ENCODE measurements at regions not wholly inside any gene's neighbourhood (a gene's known extent, or its start where the extent isn't known, plus 50 kb on each side); places are given as distances from the start of the nearest gene placed in this dataset.
"Not testable (repeated sequence)": the region's sequence is repeated elsewhere in the genome, so short reads cannot be mapped to it uniquely, and the experiment has no call there.

DNA sequence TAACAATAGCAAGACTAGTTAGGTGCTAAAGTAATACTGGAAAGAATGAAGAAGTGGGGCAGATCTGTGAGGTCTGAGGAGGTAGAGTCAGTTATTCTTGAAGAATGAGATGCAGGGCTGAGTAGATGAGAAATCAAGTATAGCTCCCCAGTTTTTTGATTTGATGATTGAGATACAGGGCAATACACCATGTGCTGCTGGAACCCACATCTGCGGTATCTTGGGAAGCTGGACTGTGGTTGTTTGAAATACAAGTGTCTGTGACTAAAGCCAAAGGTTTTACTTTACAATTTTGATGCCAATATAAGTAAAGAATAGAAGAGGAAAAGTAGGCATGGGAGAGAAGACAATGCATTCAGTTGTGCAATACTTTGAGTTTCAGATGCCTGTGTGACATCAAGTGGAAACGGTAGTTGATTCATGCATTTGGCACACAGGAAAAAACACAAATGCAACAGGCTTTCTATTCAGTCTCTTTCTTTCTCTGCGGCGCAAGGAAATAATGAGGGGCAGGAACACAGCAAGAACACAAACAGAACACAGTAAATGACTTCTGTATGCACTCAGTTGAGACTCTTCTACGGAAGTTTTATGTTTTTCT is 190.2 kb upstream of the SLC38A2 start:
- TF ChIP-seq, protein P1, sequence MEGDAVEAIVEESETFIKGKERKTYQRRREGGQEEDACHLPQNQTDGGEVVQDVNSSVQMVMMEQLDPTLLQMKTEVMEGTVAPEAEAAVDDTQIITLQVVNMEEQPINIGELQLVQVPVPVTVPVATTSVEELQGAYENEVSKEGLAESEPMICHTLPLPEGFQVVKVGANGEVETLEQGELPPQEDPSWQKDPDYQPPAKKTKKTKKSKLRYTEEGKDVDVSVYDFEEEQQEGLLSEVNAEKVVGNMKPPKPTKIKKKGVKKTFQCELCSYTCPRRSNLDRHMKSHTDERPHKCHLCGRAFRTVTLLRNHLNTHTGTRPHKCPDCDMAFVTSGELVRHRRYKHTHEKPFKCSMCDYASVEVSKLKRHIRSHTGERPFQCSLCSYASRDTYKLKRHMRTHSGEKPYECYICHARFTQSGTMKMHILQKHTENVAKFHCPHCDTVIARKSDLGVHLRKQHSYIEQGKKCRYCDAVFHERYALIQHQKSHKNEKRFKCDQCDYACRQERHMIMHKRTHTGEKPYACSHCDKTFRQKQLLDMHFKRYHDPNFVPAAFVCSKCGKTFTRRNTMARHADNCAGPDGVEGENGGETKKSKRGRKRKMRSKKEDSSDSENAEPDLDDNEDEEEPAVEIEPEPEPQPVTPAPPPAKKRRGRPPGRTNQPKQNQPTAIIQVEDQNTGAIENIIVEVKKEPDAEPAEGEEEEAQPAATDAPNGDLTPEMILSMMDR (IDR thresholded peaks at IDR 0.05; ENCODE audit: low read depth, low read length, missing control alignments) = no peak
- no peak for DNase-seq (ENCODE audit: extremely low read depth, low read depth)
- no peak overlapping the region for H3K4me3 ChIP-seq (replicated peaks; ENCODE audit: low read depth, low read length)

DNA sequence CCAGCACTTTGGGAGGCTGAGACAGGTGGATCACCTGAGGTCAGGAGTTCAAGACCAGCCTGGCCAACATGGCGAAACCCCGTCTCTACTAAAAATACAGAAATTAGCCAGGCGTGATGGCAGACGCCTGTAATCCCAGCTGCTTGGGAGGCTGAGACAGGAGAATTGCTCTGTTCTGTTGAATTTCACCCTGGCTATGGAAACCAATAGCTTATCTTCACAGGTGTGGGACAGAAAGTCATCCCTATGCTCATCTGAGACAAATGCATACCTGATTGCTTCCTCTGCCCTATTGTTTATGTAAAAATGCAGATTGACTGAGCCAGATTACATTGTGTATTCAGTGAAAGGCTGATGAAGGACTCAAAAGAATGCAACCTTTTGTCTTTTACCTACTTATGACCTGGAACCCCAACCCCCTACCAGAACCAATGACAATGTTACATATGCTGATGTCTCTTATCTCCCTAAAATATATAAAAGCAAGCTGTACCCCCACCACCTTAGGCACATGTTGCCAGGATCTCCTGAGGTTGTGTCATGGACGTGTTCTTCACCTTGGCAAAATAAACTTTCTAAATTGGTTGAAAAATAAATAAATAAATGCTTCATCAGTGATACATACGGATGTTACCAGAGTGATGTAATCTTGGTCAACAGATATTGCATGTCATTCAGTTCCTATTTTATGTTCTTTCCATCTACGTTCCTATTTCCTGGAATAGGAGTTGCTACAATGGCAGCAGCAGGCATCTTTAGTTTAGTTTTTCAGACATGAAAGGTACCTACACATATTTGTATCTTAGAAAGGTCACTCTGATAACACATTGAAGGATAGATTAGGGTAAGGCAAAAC is 189.4 kb upstream of the SLC38A2 start:
- H3K4me3 ChIP-seq (replicated peaks; ENCODE audit: low read depth, low read length); DNase-seq (ENCODE audit: extremely low read depth, low read depth): not testable (repeated sequence)

DNA sequence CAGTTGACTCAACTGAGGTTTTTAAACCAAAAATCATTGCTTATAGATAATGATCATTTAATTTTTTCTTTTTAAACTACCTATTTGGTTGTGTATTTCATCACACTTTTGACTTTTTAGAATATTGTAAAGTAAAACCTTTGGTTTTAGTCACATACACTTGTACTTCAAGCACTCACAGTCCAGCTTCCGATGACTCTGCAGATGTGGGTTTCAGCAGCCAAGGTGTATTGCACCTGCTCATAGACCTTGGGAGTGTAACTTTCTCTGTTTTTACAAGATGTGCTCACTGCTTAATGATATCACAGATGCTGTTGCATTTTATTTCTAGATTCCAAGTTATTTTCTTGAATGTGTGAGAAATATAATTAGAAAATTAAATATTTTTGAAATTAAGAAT is 188.3 kb upstream of the SLC38A2 start:
- TF ChIP-seq, protein P1 (IDR thresholded peaks at IDR 0.05; ENCODE audit: low read depth, low read length, missing control alignments) = no peak
- DNase-seq (ENCODE audit: extremely low read depth, low read depth) = no peak
- H3K4me3 ChIP-seq (replicated peaks; ENCODE audit: low read depth, low read length) = no peak overlapping the region

DNA sequence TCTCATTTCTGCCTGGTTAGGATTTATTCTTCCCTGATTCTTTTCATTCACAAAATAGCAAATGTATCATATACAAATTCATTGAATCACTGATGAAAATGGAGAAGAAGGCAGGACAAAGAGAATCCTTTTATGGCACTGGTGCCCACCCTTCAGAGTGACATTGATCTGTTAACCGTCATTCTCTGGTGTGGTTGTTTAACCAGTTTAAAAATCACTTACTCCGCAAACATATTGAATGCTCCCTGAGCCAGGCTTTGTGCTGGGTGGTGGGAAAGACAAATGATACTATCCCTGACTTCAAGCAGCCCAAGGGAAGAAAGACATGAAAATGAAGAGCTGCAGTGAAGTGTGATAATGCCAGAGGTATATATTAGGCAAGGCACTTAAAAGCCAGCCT is 187.5 kb upstream of the SLC38A2 start:
- H3K4me3 ChIP-seq (replicated peaks; ENCODE audit: low read depth, low read length) = no peak overlapping the region
- TF ChIP-seq, protein P1 (IDR thresholded peaks at IDR 0.05; ENCODE audit: low read depth, low read length, missing control alignments) = no peak
- no peak for DNase-seq (ENCODE audit: extremely low read depth, low read depth)

DNA sequence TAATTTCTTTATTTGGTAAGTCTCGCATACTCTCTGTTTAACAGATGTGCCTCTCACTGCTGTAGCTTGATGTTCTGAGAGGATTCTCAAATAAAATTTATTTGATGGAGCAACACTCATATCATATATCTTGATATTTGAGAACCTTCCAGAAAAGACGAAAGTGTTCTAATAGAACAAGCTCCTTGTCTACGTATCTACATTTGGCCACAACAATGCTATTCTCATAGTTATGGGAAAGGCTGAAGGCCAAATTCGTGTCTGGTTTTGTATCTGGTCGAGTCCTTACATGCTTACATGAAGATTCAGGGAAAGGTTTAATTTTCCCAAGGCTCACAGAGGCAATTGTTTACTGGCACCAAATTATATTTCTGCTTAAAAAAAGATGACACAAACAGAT is 186.7 kb upstream of the SLC38A2 start:
- no peak overlapping the region for H3K4me3 ChIP-seq (replicated peaks; ENCODE audit: low read depth, low read length)
- TF ChIP-seq, protein P1 (IDR thresholded peaks at IDR 0.05; ENCODE audit: low read depth, low read length, missing control alignments) = no peak
- DNase-seq (ENCODE audit: extremely low read depth, low read depth) = no peak

DNA sequence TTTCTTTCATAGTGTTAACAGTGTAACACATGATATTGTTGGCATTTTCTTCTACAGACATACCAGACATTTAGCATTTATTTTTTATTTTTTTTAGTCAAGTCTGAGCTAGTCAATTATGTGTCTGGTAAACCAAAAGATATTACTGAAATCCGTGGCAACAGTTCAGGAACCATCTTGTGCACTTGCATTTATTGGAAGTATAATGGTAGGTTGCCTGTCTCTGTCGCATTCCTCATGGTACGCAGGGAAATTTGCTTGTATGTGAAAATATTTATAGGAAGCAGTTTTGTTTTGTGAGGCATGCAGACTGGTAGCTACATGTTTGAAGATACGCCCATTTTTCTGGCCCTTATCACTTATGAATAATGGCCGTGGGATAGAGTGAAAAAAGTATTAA is 186.1 kb upstream of the SLC38A2 start:
- TF ChIP-seq, protein P1 (IDR thresholded peaks at IDR 0.05; ENCODE audit: low read depth, low read length, missing control alignments) = no peak
- no peak overlapping the region for H3K4me3 ChIP-seq (replicated peaks; ENCODE audit: low read depth, low read length)
- DNase-seq (ENCODE audit: extremely low read depth, low read depth) = no peak

DNA sequence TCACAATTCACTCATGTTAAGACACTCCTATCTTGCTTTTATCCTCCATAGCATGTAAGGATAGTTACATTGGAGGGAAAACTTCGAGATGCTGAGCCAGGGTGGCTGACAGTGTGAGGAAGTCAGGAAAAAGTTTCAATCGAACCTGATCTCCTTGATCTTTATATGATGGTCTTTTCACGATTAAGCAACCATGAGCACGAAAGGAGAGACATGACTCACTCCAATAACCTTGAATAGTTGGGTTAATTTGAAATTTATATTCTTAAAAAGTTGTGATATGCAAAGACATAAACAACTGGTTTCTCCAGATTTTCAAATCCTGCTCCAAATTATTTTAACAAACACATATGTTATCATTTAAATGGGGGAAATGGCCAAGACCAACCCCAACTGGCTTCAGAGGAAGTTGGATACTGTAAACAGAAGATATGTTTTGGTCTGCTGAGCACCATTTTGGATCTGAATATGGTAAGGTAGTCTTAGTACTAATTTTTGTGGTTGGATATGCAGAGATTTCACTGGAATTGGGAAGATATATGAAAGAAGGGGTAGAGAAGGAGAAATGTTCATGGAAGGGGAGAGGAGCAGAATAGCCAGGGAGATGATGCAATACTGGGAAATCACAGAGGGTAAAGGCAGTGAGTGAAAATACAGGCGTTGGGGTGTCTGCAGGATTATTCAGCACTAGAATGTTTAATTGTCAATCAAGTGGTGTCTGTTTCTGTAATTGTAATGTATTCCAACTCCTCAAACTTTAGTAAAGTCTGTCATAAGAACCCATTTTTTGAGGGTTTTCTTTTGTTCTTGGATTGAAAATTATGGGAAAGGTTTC is 185.2 kb upstream of the SLC38A2 start:
- no peak overlapping the region for H3K4me3 ChIP-seq (replicated peaks; ENCODE audit: low read depth, low read length)
- TF ChIP-seq, protein P1 (IDR thresholded peaks at IDR 0.05; ENCODE audit: low read depth, low read length, missing control alignments) = no peak
- DNase-seq (ENCODE audit: extremely low read depth, low read depth) = no peak

All from HFF-Myc (cell line).